DOHH2 (cell line): ENCODE measurements at regions not wholly inside any gene's neighbourhood (a gene's known extent, or its start where the extent isn't known, plus 50 kb on each side); places are given as distances from the start of the nearest gene placed in this dataset.

Experiments
- EZH2phosphoT487 ChIP-seq: fragments of 200-600 bp; sonication (generic); IDR thresholded peaks from 2 replicates; pipeline ENCODE4 v1.6.1; 2017; ENCODE audit warnings: borderline replicate concordance, mild to moderate bottlenecking, antibody characterized with exemption, low read length, moderate library complexity, mixed read lengths
- TF ChIP-seq, protein P1 (sequence below): fragments of 200-600 bp; sonication (generic); IDR thresholded peaks from one replicate; pipeline ENCODE4 v1.5.1; 2014; ENCODE audit warnings: antibody characterized with exemption, mild to moderate bottlenecking, low read depth, low read length; ENCODE audit not compliant: poor library complexity, severe bottlenecking

DNA sequence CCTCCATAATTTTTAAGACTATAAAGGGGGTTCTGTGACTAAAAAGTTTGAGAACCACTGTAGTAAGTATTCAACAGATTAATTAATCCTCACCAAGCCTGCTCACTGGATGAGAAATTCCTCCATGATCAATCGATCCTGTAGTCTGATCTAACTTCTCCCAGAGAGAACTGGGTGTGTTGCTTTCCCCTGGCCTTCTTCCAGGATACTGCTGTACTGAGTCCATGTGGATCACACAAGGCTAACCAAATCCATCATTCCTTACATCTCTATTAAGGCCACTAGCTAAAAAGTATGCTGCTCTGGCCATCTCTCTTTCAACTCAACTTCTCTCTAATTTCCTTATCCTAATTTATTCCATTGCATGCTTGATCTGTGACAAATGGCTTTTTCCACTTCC lies 280.2 kb upstream of the PCSK5 start:
- TF ChIP-seq, protein P1, sequence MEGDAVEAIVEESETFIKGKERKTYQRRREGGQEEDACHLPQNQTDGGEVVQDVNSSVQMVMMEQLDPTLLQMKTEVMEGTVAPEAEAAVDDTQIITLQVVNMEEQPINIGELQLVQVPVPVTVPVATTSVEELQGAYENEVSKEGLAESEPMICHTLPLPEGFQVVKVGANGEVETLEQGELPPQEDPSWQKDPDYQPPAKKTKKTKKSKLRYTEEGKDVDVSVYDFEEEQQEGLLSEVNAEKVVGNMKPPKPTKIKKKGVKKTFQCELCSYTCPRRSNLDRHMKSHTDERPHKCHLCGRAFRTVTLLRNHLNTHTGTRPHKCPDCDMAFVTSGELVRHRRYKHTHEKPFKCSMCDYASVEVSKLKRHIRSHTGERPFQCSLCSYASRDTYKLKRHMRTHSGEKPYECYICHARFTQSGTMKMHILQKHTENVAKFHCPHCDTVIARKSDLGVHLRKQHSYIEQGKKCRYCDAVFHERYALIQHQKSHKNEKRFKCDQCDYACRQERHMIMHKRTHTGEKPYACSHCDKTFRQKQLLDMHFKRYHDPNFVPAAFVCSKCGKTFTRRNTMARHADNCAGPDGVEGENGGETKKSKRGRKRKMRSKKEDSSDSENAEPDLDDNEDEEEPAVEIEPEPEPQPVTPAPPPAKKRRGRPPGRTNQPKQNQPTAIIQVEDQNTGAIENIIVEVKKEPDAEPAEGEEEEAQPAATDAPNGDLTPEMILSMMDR: no peak
- no peak for TF ChIP-seq EZH2phosphoT487
